ENCODE measurements at regions not wholly inside any gene's neighbourhood (a gene's known extent, or its start where the extent isn't known, plus 50 kb on each side); places are given as distances from the start of the nearest gene placed in this dataset.

- TF ChIP-seq CTCF (IDR thresholded peaks at IDR 0.05; ENCODE audit: control insufficient read depth, extremely low read depth, insufficient read depth) = no peak
- H3K4me3 ChIP-seq (ENCODE audit: low read depth, low read length) = no peak overlapping the region
- no peak for DNase-seq (ENCODE audit: low read depth)
Measured at GRCh38 chr4:186935901-186936300, 212.2 kb upstream of the FAT1 start.

- TF ChIP-seq CTCF (IDR thresholded peaks at IDR 0.05; ENCODE audit: control insufficient read depth, extremely low read depth, insufficient read depth) = 0 out of 2 replicates have a peak, but pooled peaks have one; percentile 5
- no peak for DNase-seq (ENCODE audit: low read depth)
- no peak overlapping the region for H3K4me3 ChIP-seq (ENCODE audit: low read depth, low read length)
Measured at GRCh38 chr4:186936496-186937375, 213.1 kb upstream of the FAT1 start.

GRCh38 chr4:186939226-186939625 lies 215.6 kb upstream of the FAT1 start:
- H3K4me3 ChIP-seq (ENCODE audit: low read depth, low read length) = no peak overlapping the region
- no peak for DNase-seq (ENCODE audit: low read depth)
- no peak for TF ChIP-seq CTCF (IDR thresholded peaks at IDR 0.05; ENCODE audit: control insufficient read depth, extremely low read depth, insufficient read depth)

GRCh38 chr4:186939766-186940165 lies 216.1 kb upstream of the FAT1 start:
- TF ChIP-seq CTCF (IDR thresholded peaks at IDR 0.05; ENCODE audit: control insufficient read depth, extremely low read depth, insufficient read depth) = no peak
- no peak overlapping the region for H3K4me3 ChIP-seq (ENCODE audit: low read depth, low read length)
- peak; percentile 47 for DNase-seq (ENCODE audit: low read depth)

GRCh38 chr4:186940476-186940875 lies 216.8 kb upstream of the FAT1 start:
- no peak for TF ChIP-seq CTCF (IDR thresholded peaks at IDR 0.05; ENCODE audit: control insufficient read depth, extremely low read depth, insufficient read depth)
- no peak for DNase-seq (ENCODE audit: low read depth)
- H3K4me3 ChIP-seq (ENCODE audit: low read depth, low read length) = no peak overlapping the region

- H3K4me3 ChIP-seq (ENCODE audit: low read depth, low read length) = no peak overlapping the region
- DNase-seq (ENCODE audit: low read depth) = no peak
- peak; percentile 17; the same call in 1 of the 2 replicates for TF ChIP-seq CTCF (IDR thresholded peaks at IDR 0.05; ENCODE audit: control insufficient read depth, extremely low read depth, insufficient read depth)
Measured at GRCh38 chr4:186942758-186943377, 219.2 kb upstream of the FAT1 start.
